ENCODE measurements at regions not wholly inside any gene's neighbourhood (a gene's known extent, or its start where the extent isn't known, plus 50 kb on each side); places are given as distances from the start of the nearest gene placed in this dataset.

DNA sequence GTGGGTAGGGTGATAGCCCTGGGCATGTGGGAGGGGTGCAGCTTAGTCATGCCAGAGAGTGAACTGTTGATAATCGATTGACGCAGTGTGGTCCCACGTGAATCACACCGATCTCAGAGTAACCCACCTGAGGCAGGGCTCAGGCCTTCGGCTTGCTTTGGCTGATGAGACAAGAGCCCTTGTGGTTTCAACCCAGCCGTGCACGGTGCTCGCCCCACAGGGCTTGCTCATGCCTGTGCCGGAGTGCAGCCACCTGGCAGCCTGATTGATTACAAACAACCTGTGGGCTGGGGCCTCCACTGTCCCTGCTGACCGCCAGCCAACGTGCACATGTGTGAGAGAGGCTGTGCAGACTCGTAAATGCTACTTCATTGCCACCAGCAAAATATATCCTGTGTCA lies 144.9 kb upstream of the ADARB2 start:
- DNase-seq, result no peak
- H3K4me1 ChIP-seq, result no peaks in the 10 kb centered on the region
- TF ChIP-seq, protein P1, sequence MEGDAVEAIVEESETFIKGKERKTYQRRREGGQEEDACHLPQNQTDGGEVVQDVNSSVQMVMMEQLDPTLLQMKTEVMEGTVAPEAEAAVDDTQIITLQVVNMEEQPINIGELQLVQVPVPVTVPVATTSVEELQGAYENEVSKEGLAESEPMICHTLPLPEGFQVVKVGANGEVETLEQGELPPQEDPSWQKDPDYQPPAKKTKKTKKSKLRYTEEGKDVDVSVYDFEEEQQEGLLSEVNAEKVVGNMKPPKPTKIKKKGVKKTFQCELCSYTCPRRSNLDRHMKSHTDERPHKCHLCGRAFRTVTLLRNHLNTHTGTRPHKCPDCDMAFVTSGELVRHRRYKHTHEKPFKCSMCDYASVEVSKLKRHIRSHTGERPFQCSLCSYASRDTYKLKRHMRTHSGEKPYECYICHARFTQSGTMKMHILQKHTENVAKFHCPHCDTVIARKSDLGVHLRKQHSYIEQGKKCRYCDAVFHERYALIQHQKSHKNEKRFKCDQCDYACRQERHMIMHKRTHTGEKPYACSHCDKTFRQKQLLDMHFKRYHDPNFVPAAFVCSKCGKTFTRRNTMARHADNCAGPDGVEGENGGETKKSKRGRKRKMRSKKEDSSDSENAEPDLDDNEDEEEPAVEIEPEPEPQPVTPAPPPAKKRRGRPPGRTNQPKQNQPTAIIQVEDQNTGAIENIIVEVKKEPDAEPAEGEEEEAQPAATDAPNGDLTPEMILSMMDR (IDR thresholded peaks at IDR 0.05), result no peak
- H3K4me3 ChIP-seq, result no peak overlapping the region
- H3K27me3 ChIP-seq, result no peaks in the 10 kb centered on the region
- H3K9me3 ChIP-seq, result no peaks in the 10 kb centered on the region
- no peak overlapping the region for H3K27ac ChIP-seq
- intact Hi-C loops (cut with DNase I; ENCODE audit: low total_unique reads), result no loop called here
- no peaks in the 10 kb centered on the region for H3K36me3 ChIP-seq

- TF ChIP-seq, protein P1 (IDR thresholded peaks at IDR 0.05), result no peak
- no peak for DNase-seq
- Histone ChIP-seq H3K4me1 (no peaks in the 10 kb centered on the region), H3K9me3 (no peaks in the 10 kb centered on the region), H3K27me3 (no peaks in the 10 kb centered on the region), H3K36me3 (no peaks in the 10 kb centered on the region), H3K27ac (no peak overlapping the region), H3K4me3 (no peak overlapping the region)
- intact Hi-C loops (cut with DNase I; ENCODE audit: low total_unique reads), result no loop called here
These were observed 144.3 kb upstream of the ADARB2 start for GRCh38 chr10:1881636-1882035.

GRCh38 chr10:1874533-1874932 lies 137.2 kb upstream of the ADARB2 start:
- peaks cover 0 to 5% (median 0%) of the 10 kb centered on the region in 3 donors for H3K9me3 ChIP-seq
- H3K27me3 ChIP-seq, result no peaks in the 10 kb centered on the region
- DNase-seq, result no peak

GRCh38 chr10:1873661-1874315 lies 136.5 kb upstream of the ADARB2 start:
- H3K4me1 ChIP-seq, result no peaks in the 10 kb centered on the region
- H3K27ac ChIP-seq, result no peak overlapping the region
- DNase-seq, result no peak
- intact Hi-C loops (cut with DNase I; ENCODE audit: low total_unique reads), result no loop called here
- TF ChIP-seq, protein P1 (IDR thresholded peaks at IDR 0.05), result no peak
- no peak overlapping the region for H3K4me3 ChIP-seq
- H3K9me3 ChIP-seq, result peaks cover 0 to 5% (median 0%) of the 10 kb centered on the region in 3 donors
- no peaks in the 10 kb centered on the region for H3K27me3 ChIP-seq
- no peaks in the 10 kb centered on the region for H3K36me3 ChIP-seq

More at GRCh38 chr10:1874533-1874932, 137.2 kb upstream of the ADARB2 start:
- H3K4me1 ChIP-seq, result no peaks in the 10 kb centered on the region
- H3K36me3 ChIP-seq, result no peaks in the 10 kb centered on the region
- TF ChIP-seq, protein P1 (IDR thresholded peaks at IDR 0.05), result no peak
- H3K27ac ChIP-seq, result no peak overlapping the region
- no peak overlapping the region for H3K4me3 ChIP-seq
- intact Hi-C loops (cut with DNase I; ENCODE audit: low total_unique reads), result no loop called here

DNA sequence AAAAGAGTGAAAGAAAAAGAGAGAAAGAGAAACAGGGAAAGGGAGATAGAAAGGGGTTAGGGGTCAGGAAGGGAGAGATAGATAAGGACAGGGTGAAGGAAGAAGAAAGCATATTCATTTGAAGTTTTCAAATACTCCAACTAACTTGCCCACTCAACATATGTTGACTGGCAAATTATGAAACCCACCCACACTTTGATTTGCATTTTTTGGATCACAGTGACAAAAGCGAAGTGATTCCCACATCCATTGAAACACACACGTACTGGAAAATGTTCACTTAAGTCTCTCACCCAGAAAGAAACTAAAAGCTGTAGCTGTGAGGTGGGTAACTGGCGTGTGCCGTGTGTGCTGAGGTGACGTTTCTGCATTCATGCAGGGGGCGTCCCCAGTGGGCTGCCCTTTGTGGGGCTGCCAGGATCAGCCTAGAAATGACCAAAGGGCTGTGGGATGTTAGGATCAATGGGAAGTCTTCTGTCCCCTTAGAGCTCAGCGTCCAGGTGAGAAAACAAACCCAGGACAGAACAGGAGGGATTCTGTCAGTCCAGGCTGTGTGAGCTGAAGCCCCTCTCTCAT lies 134.9 kb upstream of the ADARB2 start:
- Histone ChIP-seq H3K27ac (no peak overlapping the region), H3K27me3 (no peaks in the 10 kb centered on the region), H3K36me3 (no peaks in the 10 kb centered on the region), H3K9me3 (peaks cover 0 to 5% (median 0%) of the 10 kb centered on the region in 3 donors), H3K4me1 (no peaks in the 10 kb centered on the region), H3K4me3 (no peak overlapping the region)
- no peak for DNase-seq
- intact Hi-C loops (cut with DNase I; ENCODE audit: low total_unique reads), result no loop called here
- TF ChIP-seq, protein P1 (IDR thresholded peaks at IDR 0.05), result no peak

All from tibial artery (tissue), 4 donors.